PFSK-1 (cell line): ENCODE measurements at regions not wholly inside any gene's neighbourhood (a gene's known extent, or its start where the extent isn't known, plus 50 kb on each side); places are given as distances from the start of the nearest gene placed in this dataset.

Experiments
- FOXP2 ChIP-seq: optimal IDR thresholded peaks from 2 replicates; pipeline ENCODE3; 2011; ENCODE audit warnings: borderline replicate concordance, control low read depth, inconsistent platforms; ENCODE audit not compliant: insufficient read depth; ENCODE audit errors: extremely low read length, extremely low read depth
- POLR2AphosphoS5 ChIP-seq: IDR thresholded peaks from 2 replicates; pipeline ENCODE4 v1.6.1; 2012; ENCODE audit warnings: low read depth, mild to moderate bottlenecking, control low read depth, low read length, moderate library complexity
- REST ChIP-seq, 2 experiments: IDR thresholded peaks; 2 replicates each; pipeline versions ENCODE4 v1.6.1 to v1.8.0; 2011 to 2012; ENCODE audit warnings: low read depth in 2 of 2, low read length in 2 of 2, control low read depth in 1 of 2, inconsistent platforms in 1 of 2, mild to moderate bottlenecking in 1 of 2, moderate library complexity in 1 of 2; ENCODE audit not compliant: insufficient read depth in 1 of 2
- SIN3A ChIP-seq: IDR thresholded peaks from 2 replicates; pipeline ENCODE4 v1.6.1; 2012; ENCODE audit warnings: mild to moderate bottlenecking, low read length, moderate library complexity, borderline replicate concordance; ENCODE audit not compliant: insufficient read depth
- TAF1 ChIP-seq: IDR thresholded peaks from 2 replicates; pipeline ENCODE4 v1.6.1; 2012; ENCODE audit warnings: low read length, control low read depth, borderline replicate concordance; ENCODE audit not compliant: insufficient read depth

GRCh38 chr15:79230766-79231165, 51.8 kb upstream of the ANKRD34C start:
- no peak for TF ChIP-seq TAF1
- no peak for TF ChIP-seq FOXP2

- TF ChIP-seq REST (IDR thresholded peaks at IDR 0.05; ENCODE audit: insufficient read depth in 1 of 2, low read depth in 2 of 2, low read length in 2 of 2): no peak
- TF ChIP-seq SIN3A: no peak
- no peak for TF ChIP-seq TAF1
- TF ChIP-seq POLR2AphosphoS5: no peak
- no peak for TF ChIP-seq FOXP2
These were observed 59.7 kb upstream of the ANKRD34C start for GRCh38 chr15:79222808-79223207.

GRCh38 chr15:79221696-79222095, 60.8 kb upstream of the ANKRD34C start:
- TF ChIP-seq REST (IDR thresholded peaks at IDR 0.05; ENCODE audit: insufficient read depth in 1 of 2, low read depth in 2 of 2, low read length in 2 of 2) (no peak), POLR2AphosphoS5 (no peak), FOXP2 (no peak), TAF1 (no peak), SIN3A (no peak)

- no peak for TF ChIP-seq TAF1
These were observed 63.0 kb upstream of the ANKRD34C start for GRCh38 chr15:79219393-79220056.

GRCh38 chr15:79218588-79219200, 63.8 kb upstream of the ANKRD34C start:
- TF ChIP-seq SIN3A: no peak
- TF ChIP-seq REST (IDR thresholded peaks at IDR 0.05; ENCODE audit: insufficient read depth in 1 of 2, low read depth in 2 of 2, low read length in 2 of 2): no peak

- TF ChIP-seq FOXP2 (no peak), REST (IDR thresholded peaks at IDR 0.05; ENCODE audit: insufficient read depth in 1 of 2, low read depth in 2 of 2, low read length in 2 of 2) (no peak), TAF1 (no peak), SIN3A (no peak), POLR2AphosphoS5 (no peak)
These were observed 68.9 kb upstream of the ANKRD34C start for GRCh38 chr15:79213650-79214049.
